CD4-positive, alpha-beta memory T cell (primary cell): ENCODE measurements at regions not wholly inside any gene's neighbourhood (a gene's known extent, or its start where the extent isn't known, plus 50 kb on each side); places are given as distances from the start of the nearest gene placed in this dataset.

Experiments used
- CTCF ChIA-PET: fragments of 350-600 bp; sonication (Branson Sonifier 250); formaldehyde crosslinking; loops from one replicate; lab custom pipeline; 2021; ENCODE audit warnings: inconsistent platforms; ENCODE audit not compliant: partially characterized antibody; lab: Charles Lee
- POLR2A ChIA-PET: fragments of 350-600 bp; sonication (Branson Sonifier 250); formaldehyde crosslinking; loops from one replicate; lab custom pipeline; 2021; ENCODE audit not compliant: partially characterized antibody; lab: Charles Lee
- DNase-seq, 5 donors: peaks; one replicate each; pipeline versions ENCODE4 v3.0.0 to v3.0.0-alpha.2; 2020 to 2022; ENCODE audit warnings: mixed read lengths in 1 of 5
- H3K27ac ChIP-seq: one replicate; pipeline ENCODE4 v1.7.0; 2013; ENCODE audit warnings: low read depth, low read length
- H3K27me3 ChIP-seq: 2 replicates; pipeline ENCODE4 v1.7.0; 2013; ENCODE audit warnings: mild to moderate bottlenecking, low read length, moderate library complexity; ENCODE audit not compliant: insufficient read depth
- H3K36me3 ChIP-seq: 2 replicates; pipeline ENCODE4 v1.7.0; 2013; ENCODE audit warnings: mild to moderate bottlenecking, low read length, moderate library complexity; ENCODE audit not compliant: insufficient read depth
- H3K4me1 ChIP-seq: 2 replicates; pipeline ENCODE4 v1.7.0; 2013; ENCODE audit warnings: mild to moderate bottlenecking, low read length, moderate library complexity; ENCODE audit not compliant: insufficient read depth
- H3K4me3 ChIP-seq, 2 donors: one replicate each; pipeline ENCODE4 v1.7.0; 2013; ENCODE audit warnings: low read length in 2 of 2, mild to moderate bottlenecking in 1 of 2
- H3K9me3 ChIP-seq, 2 donors: one replicate each; pipeline ENCODE4 v1.7.0; 2013; ENCODE audit warnings: low read length in 2 of 2, control low read depth in 1 of 2; ENCODE audit not compliant: control insufficient read depth in 1 of 2
- H3K27ac Mint-ChIP-seq, 7 donors: one replicate each; pipeline ENCODE4 v1.8.0; 2020 to 2021; ENCODE audit warnings: mixed read lengths in 7 of 7, mild to moderate bottlenecking in 6 of 7, inconsistent platforms in 3 of 7, moderate library complexity in 3 of 7
- H3K27me3 Mint-ChIP-seq, 2 donors: one replicate each; pipeline ENCODE4 v1.8.0; 2020 to 2021; ENCODE audit warnings: mixed read lengths in 2 of 2
- H3K36me3 Mint-ChIP-seq, 2 donors: one replicate each; pipeline ENCODE4 v1.8.0; 2020 to 2021; ENCODE audit warnings: mixed read lengths in 2 of 2, inconsistent platforms in 1 of 2, mild to moderate bottlenecking in 1 of 2
- H3K4me1 Mint-ChIP-seq, 4 donors: one replicate each; pipeline ENCODE4 v1.8.0; 2020 to 2021; ENCODE audit warnings: mixed read lengths in 4 of 4, mild to moderate bottlenecking in 1 of 4
- H3K4me3 Mint-ChIP-seq, 8 donors: one replicate each; pipeline ENCODE4 v1.8.0; 2020 to 2021; ENCODE audit warnings: mixed read lengths in 8 of 8, mild to moderate bottlenecking in 7 of 8, moderate library complexity in 6 of 8, inconsistent platforms in 3 of 8
- H3K9me3 Mint-ChIP-seq, 8 donors: one replicate each; pipeline ENCODE4 v1.8.0; 2020 to 2021; ENCODE audit warnings: mixed read lengths in 8 of 8, mild to moderate bottlenecking in 5 of 8, inconsistent platforms in 3 of 8, moderate library complexity in 1 of 8
- intact Hi-C: fragments of 100-400 bp; cut with micrococcal nuclease; formaldehyde crosslinking; loops from one replicate; pipeline ENCODE4 v1.15.1; 2023

GRCh38 chr2:67516899-67517530 lies 119.9 kb downstream of the ETAA1 start:
- no peaks in the 10 kb centered on the region for H3K27me3 Mint-ChIP-seq
- H3K4me3 ChIP-seq, result no peak overlapping the region
- ChIA-PET CTCF (no interaction called here), POLR2A (no interaction called here)
- H3K36me3 ChIP-seq, result no peaks in the 10 kb centered on the region
- H3K4me1 Mint-ChIP-seq, result no peaks in the 10 kb centered on the region
- no peaks in the 10 kb centered on the region for H3K4me1 ChIP-seq
- no peak for DNase-seq
- no peak overlapping the region for H3K27ac ChIP-seq
- no peaks in the 10 kb centered on the region for H3K36me3 Mint-ChIP-seq
- no peaks in the 10 kb centered on the region for H3K9me3 ChIP-seq
- intact Hi-C loops, result no loop called here
- H3K4me3 Mint-ChIP-seq, result no peak overlapping the region
- peaks cover 0 to 6% (median 0%) of the 10 kb centered on the region in 8 donors for H3K9me3 Mint-ChIP-seq
- H3K27me3 ChIP-seq, result no peaks in the 10 kb centered on the region
- no peak overlapping the region for H3K27ac Mint-ChIP-seq

GRCh38 chr2:67522148-67522547 lies 125.0 kb downstream of the ETAA1 start:
- Histone ChIP-seq H3K27me3 (no peaks in the 10 kb centered on the region), H3K4me1 (no peaks in the 10 kb centered on the region), H3K36me3 (no peaks in the 10 kb centered on the region), H3K9me3 (no peaks in the 10 kb centered on the region), H3K4me3 (no peak overlapping the region), H3K27ac (no peak overlapping the region)
- intact Hi-C loops, result no loop called here
- no peak overlapping the region for H3K27ac Mint-ChIP-seq
- H3K9me3 Mint-ChIP-seq, result peaks cover 0 to 4% (median 0%) of the 10 kb centered on the region in 8 donors
- CTCF ChIA-PET, result no interaction called here
- H3K4me3 Mint-ChIP-seq, result no peak overlapping the region
- POLR2A ChIA-PET, result no interaction called here
- H3K27me3 Mint-ChIP-seq, result no peaks in the 10 kb centered on the region
- H3K4me1 Mint-ChIP-seq, result no peaks in the 10 kb centered on the region
- no peaks in the 10 kb centered on the region for H3K36me3 Mint-ChIP-seq
- no peak for DNase-seq

GRCh38 chr2:67524213-67524612 lies 127.1 kb downstream of the ETAA1 start:
- Mint-ChIP-seq H3K27ac (no peak overlapping the region), H3K9me3 (peaks cover 0 to 6% (median 2%) of the 10 kb centered on the region in 8 donors), H3K4me3 (no peak overlapping the region), H3K27me3 (no peaks in the 10 kb centered on the region), H3K4me1 (no peaks in the 10 kb centered on the region), H3K36me3 (no peaks in the 10 kb centered on the region)
- DNase-seq, result no peak
- Histone ChIP-seq H3K36me3 (no peaks in the 10 kb centered on the region), H3K9me3 (no peaks in the 10 kb centered on the region), H3K4me3 (no peak overlapping the region), H3K27ac (no peak overlapping the region), H3K4me1 (no peaks in the 10 kb centered on the region), H3K27me3 (no peaks in the 10 kb centered on the region)
- intact Hi-C loops, result no loop called here
- CTCF ChIA-PET, result no interaction called here
- POLR2A ChIA-PET, result no interaction called here

- POLR2A ChIA-PET, result no interaction called here
- H3K27ac Mint-ChIP-seq, result no peak overlapping the region
- DNase-seq, result no peak
Observed at GRCh38 chr2:67524777-67525176, 127.6 kb downstream of the ETAA1 start.

DNA sequence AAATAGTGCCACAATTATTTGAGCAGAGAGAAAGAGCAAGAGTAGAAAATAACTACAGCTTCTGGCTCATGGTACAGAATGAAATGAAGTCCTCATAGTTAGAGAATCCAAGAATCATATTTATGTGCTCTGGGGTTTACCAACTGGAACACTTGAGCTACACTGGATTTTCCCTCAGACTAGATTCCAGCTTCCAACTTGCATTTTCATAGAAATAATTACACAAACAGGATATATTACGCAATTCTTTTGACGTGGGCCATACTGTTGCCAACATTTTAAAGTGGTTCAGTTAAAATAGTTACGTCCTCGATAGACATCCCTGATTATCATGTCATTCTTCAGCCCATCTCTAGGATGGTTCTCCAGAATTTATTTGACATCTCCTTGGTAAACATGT lies 129.2 kb downstream of the ETAA1 start:
- POLR2A ChIA-PET, result no interaction called here
- no peak overlapping the region for H3K27ac ChIP-seq
- no peak for DNase-seq
- CTCF ChIA-PET, result no interaction called here
- Mint-ChIP-seq H3K36me3 (no peaks in the 10 kb centered on the region), H3K9me3 (peaks cover 0 to 6% (median 1%) of the 10 kb centered on the region in 8 donors), H3K4me1 (no peaks in the 10 kb centered on the region), H3K27me3 (no peaks in the 10 kb centered on the region), H3K27ac (no peak overlapping the region), H3K4me3 (no peak overlapping the region)
- intact Hi-C loops, result no loop called here
- no peaks in the 10 kb centered on the region for H3K4me1 ChIP-seq
- H3K4me3 ChIP-seq, result no peak overlapping the region
- no peaks in the 10 kb centered on the region for H3K36me3 ChIP-seq
- no peaks in the 10 kb centered on the region for H3K9me3 ChIP-seq
- H3K27me3 ChIP-seq, result no peaks in the 10 kb centered on the region

More at GRCh38 chr2:67524777-67525176, 127.6 kb downstream of the ETAA1 start:
- H3K27me3 Mint-ChIP-seq, result no peaks in the 10 kb centered on the region
- no peaks in the 10 kb centered on the region for H3K36me3 Mint-ChIP-seq
- Histone ChIP-seq H3K9me3 (no peaks in the 10 kb centered on the region), H3K4me1 (no peaks in the 10 kb centered on the region), H3K4me3 (no peak overlapping the region), H3K36me3 (no peaks in the 10 kb centered on the region), H3K27me3 (no peaks in the 10 kb centered on the region), H3K27ac (no peak overlapping the region)
- CTCF ChIA-PET, result no interaction called here
- no peak overlapping the region for H3K4me3 Mint-ChIP-seq
- intact Hi-C loops, result no loop called here
- no peaks in the 10 kb centered on the region for H3K4me1 Mint-ChIP-seq
- H3K9me3 Mint-ChIP-seq, result peaks cover 0 to 6% (median 2%) of the 10 kb centered on the region in 8 donors

GRCh38 chr2:67528320-67528719 lies 131.2 kb downstream of the ETAA1 start:
- POLR2A ChIA-PET, result no interaction called here

DNA sequence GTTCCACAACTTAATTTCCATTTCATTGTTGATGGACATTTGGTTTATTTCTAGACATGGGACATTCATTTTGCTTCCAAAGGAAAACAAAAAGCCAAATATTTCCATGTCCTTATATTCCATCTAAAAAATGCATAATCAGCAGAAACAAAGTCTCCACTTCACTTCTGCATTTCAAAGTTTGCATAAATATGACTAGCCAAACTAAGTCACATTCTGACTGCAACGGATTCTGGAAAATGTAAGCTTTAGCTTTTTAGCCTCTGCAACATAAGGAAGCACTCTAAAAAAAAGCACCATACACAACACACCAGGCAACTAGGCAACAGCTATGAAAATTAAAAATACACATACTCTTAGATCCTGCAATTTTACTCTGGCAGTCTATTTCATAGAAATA lies 135.3 kb downstream of the ETAA1 start:
- Mint-ChIP-seq H3K9me3 (peaks cover 0 to 9% (median 1%) of the 10 kb centered on the region in 8 donors), H3K27ac (no peak overlapping the region), H3K27me3 (no peaks in the 10 kb centered on the region), H3K36me3 (no peaks in the 10 kb centered on the region), H3K4me1 (no peaks in the 10 kb centered on the region), H3K4me3 (no peak overlapping the region)
- intact Hi-C loops, result loop anchor here (2.0 kb wide), 1 partner anchor 20 kb away; no protein-coding TSS in a partner anchor
- ChIA-PET CTCF (no interaction called here), POLR2A (no interaction called here)
- Histone ChIP-seq H3K4me1 (no peaks in the 10 kb centered on the region), H3K4me3 (no peak overlapping the region), H3K9me3 (no peaks in the 10 kb centered on the region), H3K27ac (no peak overlapping the region), H3K27me3 (no peaks in the 10 kb centered on the region), H3K36me3 (no peaks in the 10 kb centered on the region)
- DNase-seq, result no peak

More at GRCh38 chr2:67528320-67528719, 131.2 kb downstream of the ETAA1 start:
- H3K9me3 ChIP-seq, result no peaks in the 10 kb centered on the region
- no peak for DNase-seq
- Mint-ChIP-seq H3K4me1 (no peaks in the 10 kb centered on the region), H3K4me3 (no peak overlapping the region), H3K27me3 (no peaks in the 10 kb centered on the region), H3K27ac (no peak overlapping the region), H3K36me3 (no peaks in the 10 kb centered on the region), H3K9me3 (peaks cover 0 to 6% (median under 1%) of the 10 kb centered on the region in 8 donors)
- H3K4me3 ChIP-seq, result no peak overlapping the region
- H3K27me3 ChIP-seq, result no peaks in the 10 kb centered on the region
- no peaks in the 10 kb centered on the region for H3K4me1 ChIP-seq
- CTCF ChIA-PET, result no interaction called here
- intact Hi-C loops, result no loop called here
- H3K36me3 ChIP-seq, result no peaks in the 10 kb centered on the region
- H3K27ac ChIP-seq, result no peak overlapping the region
